ENCODE measurements at regions not wholly inside any gene's neighbourhood (a gene's known extent, or its start where the extent isn't known, plus 50 kb on each side); places are given as distances from the start of the nearest gene placed in this dataset.
A peak's percentile ranks its signal among the peaks of the same experiment; 100 is the strongest.

GRCh38 chr7:84535580-84536270 is 341.1 kb upstream of the SEMA3A start:
- no peak for TF ChIP-seq FOSL2 (IDR thresholded peaks at IDR 0.05)
- TF ChIP-seq FOSL2 (CRISPR knock-in tag; IDR thresholded peaks at IDR 0.05), result no peak
- no peak for TF ChIP-seq POLR2AphosphoS2 (conservative IDR thresholded peaks at IDR 0.05; ENCODE audit: low read length)
- no peak for TF ChIP-seq RCOR1 (IDR thresholded peaks at IDR 0.05; ENCODE audit: low read depth, low read length)
- TF ChIP-seq RFX5 (IDR thresholded peaks at IDR 0.05), result no peak
- TF ChIP-seq HOXB13 (CRISPR knock-in tag; IDR thresholded peaks at IDR 0.05; ENCODE audit: low read depth), result no peak
- TF ChIP-seq MAZ (IDR thresholded peaks at IDR 0.05; ENCODE audit: borderline replicate concordance, low read depth, low read length), result no peak
- TF ChIP-seq HOXB5 (CRISPR knock-in tag; IDR thresholded peaks at IDR 0.05), result no peak
- no peak for TF ChIP-seq SMC3 (IDR thresholded peaks at IDR 0.05)
- TF ChIP-seq NR3C1 (IDR thresholded peaks at IDR 0.05), result no peak
- TF ChIP-seq ZC3H11A (IDR thresholded peaks at IDR 0.05), result no peak
- no peak for TF ChIP-seq HOXA7 (CRISPR knock-in tag; IDR thresholded peaks at IDR 0.05)
- TF ChIP-seq, protein P1, sequence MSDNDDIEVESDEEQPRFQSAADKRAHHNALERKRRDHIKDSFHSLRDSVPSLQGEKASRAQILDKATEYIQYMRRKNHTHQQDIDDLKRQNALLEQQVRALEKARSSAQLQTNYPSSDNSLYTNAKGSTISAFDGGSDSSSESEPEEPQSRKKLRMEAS (IDR thresholded peaks at IDR 0.05), result no peak
- TF ChIP-seq JUN (IDR thresholded peaks at IDR 0.05), result no peak; a peak in 1 of 5 replicates
- TF ChIP-seq GATA3 (IDR thresholded peaks at IDR 0.05; ENCODE audit: borderline replicate concordance), result no peak
- no peak for TF ChIP-seq EHMT2 (IDR thresholded peaks at IDR 0.05; ENCODE audit: low read depth)
- FAIRE-seq (no peak), ATAC-seq (peak; percentile 74 to 75), DNase-seq (ENCODE audit: low read depth in 1 of 2, low spot score in 1 of 2) (peak in 1 of 2 experiments; percentile 35)
- Histone ChIP-seq H3K4me1 (peaks cover 45% of the 10 kb centered on the region), H3K4me2 (peak overlapping the region; percentile 76), H3K27ac (peak overlapping the region; percentile 74), H3K9me3 (no peaks in the 10 kb centered on the region), H3K4me3 (no peak overlapping the region)
- ChIA-PET CTCF (interaction anchor here (1.2 kb wide), 1 partner anchor 11 kb away, joined by 3 read pairs; no protein-coding TSS in a partner anchor), POLR2A (no interaction called here)
- 19% methylated on average over 3 of the region's 3 CpGs for WGBS (ENCODE audit: missing lambda C conversion rate)

DNA sequence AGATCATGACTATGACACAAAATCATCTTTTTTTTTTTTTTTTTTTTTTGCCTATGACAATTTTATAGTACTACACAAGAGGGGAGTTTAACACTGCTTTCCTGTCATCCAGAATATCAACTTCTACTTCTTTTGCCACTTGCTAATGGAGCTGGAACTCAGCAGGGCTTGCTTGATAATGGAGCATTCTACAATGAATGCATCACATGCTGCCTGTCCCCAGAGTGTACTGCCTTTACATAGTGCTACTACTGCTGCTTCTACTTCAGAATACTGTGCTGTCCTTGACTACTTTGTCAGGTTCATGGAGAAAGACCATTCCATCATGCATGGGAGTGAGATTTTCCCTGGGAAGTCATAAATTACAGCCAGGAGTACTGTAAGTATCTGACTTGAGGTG is 338.6 kb upstream of the SEMA3A start:
- ATAC-seq, result no peak
- no peak for DNase-seq (ENCODE audit: low read depth in 1 of 2, low spot score in 1 of 2)
- no peaks in the 10 kb centered on the region for H3K9me3 ChIP-seq
- no peak for FAIRE-seq
- no peak overlapping the region for H3K4me2 ChIP-seq
- TF ChIP-seq EHMT2 (IDR thresholded peaks at IDR 0.05; ENCODE audit: low read depth) (no peak), ZFP36 (IDR thresholded peaks at IDR 0.05; ENCODE audit: borderline replicate concordance, partially characterized antibody) (no peak), CHD4 (IDR thresholded peaks at IDR 0.05; ENCODE audit: borderline replicate concordance) (no peak), CHD2 (IDR thresholded peaks at IDR 0.05; ENCODE audit: low read length, partially characterized antibody) (no peak)
- POLR2A ChIA-PET, result no interaction called here
- peak overlapping the region in 1 of 2 experiments; percentile 53; a peak in 3 of 6 replicates for H3K27ac ChIP-seq
- no peak overlapping the region for H3K4me3 ChIP-seq
- CTCF ChIA-PET, result interaction anchor here (0.6 kb wide), 1 partner anchor 491 kb away, joined by 3 read pairs; no protein-coding TSS in a partner anchor
- peaks cover 69% of the 10 kb centered on the region for H3K4me1 ChIP-seq

GRCh38 chr7:84532196-84532595 is 337.6 kb upstream of the SEMA3A start:
- DNase-seq (ENCODE audit: low read depth in 1 of 2, low spot score in 1 of 2) (peak in 1 of 2 experiments; percentile 29), ATAC-seq (no peak), FAIRE-seq (peak; percentile 7)
- ChIA-PET CTCF (no interaction called here), POLR2A (no interaction called here)
- TF ChIP-seq GATA3 (IDR thresholded peaks at IDR 0.05; ENCODE audit: borderline replicate concordance) (0 out of 2 replicates have a peak, but pooled peaks have one; percentile 22), EP300 (IDR thresholded peaks at IDR 0.05) (no peak), FOSL2 (IDR thresholded peaks at IDR 0.05) (no peak), FOSL2 (CRISPR knock-in tag; IDR thresholded peaks at IDR 0.05) (0 out of 2 replicates have a peak, but pooled peaks have one; percentile 10), CBX8 (IDR thresholded peaks at IDR 0.05) (no peak), MYC (IDR thresholded peaks at IDR 0.05; ENCODE audit: borderline replicate concordance, low read length) (no peak), POLR2A (IDR thresholded peaks at IDR 0.05; ENCODE audit: low read length) (no peak), ESRRA (IDR thresholded peaks at IDR 0.05; ENCODE audit: borderline replicate concordance, low read length) (no peak), HOXB13 (CRISPR knock-in tag; IDR thresholded peaks at IDR 0.05; ENCODE audit: low read depth) (no peak), NFE2L2 (conservative IDR thresholded peaks at IDR 0.05; ENCODE audit: low read length) (no peak), MAFK (IDR thresholded peaks at IDR 0.05; ENCODE audit: partially characterized antibody) (no peak), HOXA7 (CRISPR knock-in tag; IDR thresholded peaks at IDR 0.05) (no peak), CHD2 (IDR thresholded peaks at IDR 0.05; ENCODE audit: low read length, partially characterized antibody) (no peak), ZSCAN20 (CRISPR knock-in tag; IDR thresholded peaks at IDR 0.05) (no peak), TFCP2L1 (CRISPR knock-in tag; IDR thresholded peaks at IDR 0.05) (no peak), SREBF2 (IDR thresholded peaks at IDR 0.05) (no peak), FOXS1 (CRISPR knock-in tag; IDR thresholded peaks at IDR 0.05) (no peak), EHMT2 (IDR thresholded peaks at IDR 0.05; ENCODE audit: low read depth) (no peak)
- no peak overlapping the region for H3K4me3 ChIP-seq
- peak overlapping the region; percentile 16 to 69; a peak in 3 of 6 replicates for H3K27ac ChIP-seq
- H3K9me3 ChIP-seq, result no peaks in the 10 kb centered on the region; the same call in 2 of the 3 replicates
- H3K4me2 ChIP-seq, result peak overlapping the region; percentile 25
- H3K4me1 ChIP-seq, result peaks cover 68% of the 10 kb centered on the region
